Chondrocyte (in vitro differentiated cells): ENCODE measurements at regions not wholly inside any gene's neighbourhood (a gene's known extent, or its start where the extent isn't known, plus 50 kb on each side); places are given as distances from the start of the nearest gene placed in this dataset.

ENCODE experiments used
- DNase-seq: peaks from one replicate; pipeline ENCODE4 v3.0.0; 2021; ENCODE audit warnings: mixed read lengths, low spot score
- H3K27ac Mint-ChIP-seq: one replicate; pipeline ENCODE4 v1.8.0; 2021; ENCODE audit warnings: mild to moderate bottlenecking, moderate library complexity, mixed read lengths; ENCODE audit not compliant: unreplicated experiment
- H3K27me3 Mint-ChIP-seq: 2 replicates; pipeline ENCODE4 v1.8.0; 2021; ENCODE audit warnings: low read depth, mixed read lengths
- H3K36me3 Mint-ChIP-seq: 2 replicates; pipeline ENCODE4 v1.8.0; 2021; ENCODE audit warnings: low read depth, mixed read lengths
- H3K4me1 Mint-ChIP-seq: 2 replicates; pipeline ENCODE4 v1.8.0; 2021; ENCODE audit warnings: low read depth, mild to moderate bottlenecking, mixed read lengths
- H3K4me3 Mint-ChIP-seq: one replicate; pipeline ENCODE4 v1.8.0; 2021; ENCODE audit warnings: mild to moderate bottlenecking, moderate library complexity, mixed read lengths; ENCODE audit not compliant: unreplicated experiment
- H3K9me3 Mint-ChIP-seq: 2 replicates; pipeline ENCODE4 v1.8.0; 2021; ENCODE audit warnings: low read depth, mixed read lengths
- CTCF ChIP-seq: fragments of 200-600 bp; sonication (generic); IDR thresholded peaks from 2 replicates; pipeline ENCODE4 v1.5.0; 2021; ENCODE audit warnings: antibody characterized with exemption, mild to moderate bottlenecking, moderate library complexity

GRCh38 chr13:26837997-26838396 lies 77.4 kb upstream of the GPR12 start:
- Mint-ChIP-seq H3K27ac (no peak overlapping the region), H3K4me1 (no peaks in the 10 kb centered on the region), H3K9me3 (no peaks in the 10 kb centered on the region), H3K27me3 (peaks cover 29% of the 10 kb centered on the region), H3K36me3 (no peaks in the 10 kb centered on the region), H3K4me3 (no peak overlapping the region)
- no peak for DNase-seq
- no peak for TF ChIP-seq CTCF

GRCh38 chr13:26837102-26837501 lies 76.5 kb upstream of the GPR12 start:
- H3K36me3 Mint-ChIP-seq = no peaks in the 10 kb centered on the region

GRCh38 chr13:26836626-26837025 lies 76.0 kb upstream of the GPR12 start:
- no peaks in the 10 kb centered on the region for H3K36me3 Mint-ChIP-seq
- DNase-seq = no peak
- H3K4me3 Mint-ChIP-seq = no peak overlapping the region
- H3K4me1 Mint-ChIP-seq = no peaks in the 10 kb centered on the region
- H3K27me3 Mint-ChIP-seq = peaks cover 28% of the 10 kb centered on the region
- no peak for TF ChIP-seq CTCF
- H3K27ac Mint-ChIP-seq = no peak overlapping the region
- H3K9me3 Mint-ChIP-seq = no peaks in the 10 kb centered on the region

More at GRCh38 chr13:26837102-26837501, 76.5 kb upstream of the GPR12 start:
- Mint-ChIP-seq H3K4me3 (no peak overlapping the region), H3K27me3 (peaks cover 28% of the 10 kb centered on the region), H3K27ac (no peak overlapping the region), H3K9me3 (no peaks in the 10 kb centered on the region), H3K4me1 (no peaks in the 10 kb centered on the region)
- TF ChIP-seq CTCF = no peak
- no peak for DNase-seq

- H3K27ac Mint-ChIP-seq = no peak overlapping the region
- H3K4me3 Mint-ChIP-seq = no peak overlapping the region
- H3K36me3 Mint-ChIP-seq = no peaks in the 10 kb centered on the region
- no peaks in the 10 kb centered on the region for H3K9me3 Mint-ChIP-seq
- peaks cover 21% of the 10 kb centered on the region for H3K27me3 Mint-ChIP-seq
- no peak for DNase-seq
- TF ChIP-seq CTCF = no peak
- no peaks in the 10 kb centered on the region for H3K4me1 Mint-ChIP-seq
These were observed 74.1 kb upstream of the GPR12 start for GRCh38 chr13:26834646-26835045.

GRCh38 chr13:26831336-26831908 lies 70.8 kb upstream of the GPR12 start:
- no peaks in the 10 kb centered on the region for H3K4me1 Mint-ChIP-seq
- no peaks in the 10 kb centered on the region for H3K9me3 Mint-ChIP-seq
- H3K27ac Mint-ChIP-seq = no peak overlapping the region
- no peaks in the 10 kb centered on the region for H3K36me3 Mint-ChIP-seq
- no peak overlapping the region for H3K4me3 Mint-ChIP-seq
- no peak for TF ChIP-seq CTCF
- no peak for DNase-seq
- H3K27me3 Mint-ChIP-seq = peaks cover 19% of the 10 kb centered on the region
